GM18909 (cell line): ENCODE measurements at regions not wholly inside any gene's neighbourhood (a gene's known extent, or its start where the extent isn't known, plus 50 kb on each side); places are given as distances from the start of the nearest gene placed in this dataset.
A peak's percentile ranks its signal among the peaks of the same experiment; 100 is the strongest.

ENCODE experiments used
- ATAC-seq: cut with Tn5 transposase; IDR thresholded peaks from one replicate; pipeline ENCODE4 v1.9.1; 2021; ENCODE audit warnings: mild to moderate bottlenecking; ENCODE audit not compliant: unreplicated experiment, poor library complexity

- no peak for ATAC-seq
These were observed 308.2 kb downstream of the TOX3 start for GRCh38 chr16:52238710-52239109.

GRCh38 chr16:52237823-52238222 is 309.1 kb downstream of the TOX3 start:
- ATAC-seq, result no peak

GRCh38 chr16:52235186-52235585 is 311.8 kb downstream of the TOX3 start:
- ATAC-seq, result no peak

- no peak for ATAC-seq
These were observed 312.3 kb downstream of the TOX3 start for GRCh38 chr16:52234626-52235025.

- no peak for ATAC-seq
These were observed 317.5 kb downstream of the TOX3 start for GRCh38 chr16:52229471-52229870.

GRCh38 chr16:52227851-52228250 is 319.1 kb downstream of the TOX3 start:
- no peak for ATAC-seq

- ATAC-seq, result no peak
These were observed 334.1 kb downstream of the TOX3 start for GRCh38 chr16:52212841-52213240.

- no peak for ATAC-seq
These were observed 337.7 kb downstream of the TOX3 start for GRCh38 chr16:52209227-52209626.

GRCh38 chr16:52203096-52203495 is 343.8 kb downstream of the TOX3 start:
- ATAC-seq, result no peak

- no peak for ATAC-seq
These were observed 353.5 kb downstream of the TOX3 start for GRCh38 chr16:52193441-52193840.

- peak; percentile 58 for ATAC-seq
These were observed 355.3 kb downstream of the TOX3 start for GRCh38 chr16:52191531-52192134.

GRCh38 chr16:52184336-52184735 is 362.6 kb downstream of the TOX3 start:
- no peak for ATAC-seq

- no peak for ATAC-seq
These were observed 364.1 kb downstream of the TOX3 start for GRCh38 chr16:52182840-52183239.

GRCh38 chr16:52174168-52174567 is 372.8 kb downstream of the TOX3 start:
- ATAC-seq, result no peak

GRCh38 chr16:52171481-52171880 is 375.5 kb downstream of the TOX3 start:
- ATAC-seq, result no peak

- no peak for ATAC-seq
These were observed 379.6 kb downstream of the TOX3 start for GRCh38 chr16:52167328-52167727.

GRCh38 chr16:52165961-52166360 is 381.0 kb downstream of the TOX3 start:
- ATAC-seq, result no peak

GRCh38 chr16:52149003-52149402 is 397.9 kb downstream of the TOX3 start:
- ATAC-seq, result no peak

- no peak for ATAC-seq
These were observed 405.1 kb downstream of the TOX3 start for GRCh38 chr16:52141871-52142270.

- no peak for ATAC-seq
These were observed 418.6 kb downstream of the TOX3 start for GRCh38 chr16:52128361-52128760.

- no peak for ATAC-seq
These were observed 423.1 kb downstream of the TOX3 start for GRCh38 chr16:52123842-52124241.

- no peak for ATAC-seq
These were observed 423.7 kb downstream of the TOX3 start for GRCh38 chr16:52123061-52123839.
